IMR-90 (cell line): ENCODE measurements at regions not wholly inside any gene's neighbourhood (a gene's known extent, or its start where the extent isn't known, plus 50 kb on each side); places are given as distances from the start of the nearest gene placed in this dataset.

ENCODE experiments used
- ATAC-seq: fragments of 200-7000 bp; cut with Tn5 transposase; 2 replicates; pipeline ENCODE4 v1.9.1; 2020; ENCODE audit warnings: low read depth, mild to moderate bottlenecking, moderate library complexity
- BruUV-seq: library from RNA; stranded (reverse); fragments of 400-500 nt; replicated peaks from 2 replicates; lab custom pipeline; 2021; lab: Mats Ljungman, UMichigan
- CTCF ChIA-PET: fragments of 300-600 bp; formaldehyde crosslinking; extraction: SDS; loops from one replicate; lab custom pipeline; 2021; ENCODE audit warnings: antibody characterized with exemption; lab: Yijun Ruan, JAX
- POLR2A ChIA-PET: fragments of 300-600 bp; sonication (Branson Sonifier 250); formaldehyde crosslinking; loops from one replicate; lab custom pipeline; 2022; ENCODE audit warnings: antibody characterized with exemption; ENCODE audit not compliant: unreplicated experiment; lab: Charles Lee
- DNase-seq: peaks from one replicate; pipeline ENCODE4 v3.0.0; 2013
- H2AFZ ChIP-seq: replicated peaks from 2 replicates; pipeline ENCODE3; 2013; ENCODE audit warnings: low read length, mild to moderate bottlenecking; ENCODE audit not compliant: poor library complexity
- H2AK5ac ChIP-seq: 2 replicates; pipeline ENCODE4 v1.6.1; 2013; ENCODE audit warnings: low read depth, low read length, inconsistent platforms
- H2AK9ac ChIP-seq: replicated peaks from 2 replicates; pipeline ENCODE3; 2013; ENCODE audit warnings: mild to moderate bottlenecking, low read depth, low read length, moderate library complexity; ENCODE audit not compliant: poor library complexity
- H2BK120ac ChIP-seq: 2 replicates; pipeline ENCODE4 v1.6.1; 2013; ENCODE audit warnings: low read depth, low read length, inconsistent platforms
- H2BK15ac ChIP-seq: 3 replicates; pipeline ENCODE4 v1.6.1; 2013; ENCODE audit warnings: low read depth, low read length, inconsistent platforms
- H2BK20ac ChIP-seq: 2 replicates; pipeline ENCODE4 v1.6.1; 2013; ENCODE audit warnings: low read depth, mild to moderate bottlenecking, inconsistent platforms, low read length, moderate library complexity
- H2BK5ac ChIP-seq: 2 replicates; pipeline ENCODE4 v1.6.1; 2013; ENCODE audit warnings: mild to moderate bottlenecking, low read depth, low read length, inconsistent platforms; ENCODE audit not compliant: poor library complexity, severe bottlenecking
- H3K14ac ChIP-seq: replicated peaks from 2 replicates; pipeline ENCODE4 v1.6.1; 2013; ENCODE audit warnings: low read depth, low read length, inconsistent platforms
- H3K18ac ChIP-seq: 2 replicates; pipeline ENCODE4 v1.6.1; 2013; ENCODE audit warnings: low read depth, low read length, control low read depth
- H3K23ac ChIP-seq: 2 replicates; pipeline ENCODE4 v1.6.1; 2013; ENCODE audit warnings: low read depth, low read length, inconsistent platforms
- H3K27ac ChIP-seq: 2 replicates; pipeline ENCODE4 v1.5.1; 2013; ENCODE audit warnings: mild to moderate bottlenecking, control low read depth, low read length; ENCODE audit not compliant: insufficient read depth
- H3K27me3 ChIP-seq: 2 replicates; pipeline ENCODE4 v1.6.1; 2013; ENCODE audit warnings: low read length; ENCODE audit not compliant: control insufficient read depth, insufficient read depth
- H3K36me3 ChIP-seq: 2 replicates; pipeline ENCODE4 v1.6.1; 2013; ENCODE audit warnings: low read length, mixed read lengths; ENCODE audit not compliant: control insufficient read depth, insufficient read depth
- H3K4ac ChIP-seq: 2 replicates; pipeline ENCODE4 v1.6.1; 2013; ENCODE audit warnings: low read depth, low read length, inconsistent platforms
- H3K4me1 ChIP-seq: 2 replicates; pipeline ENCODE4 v1.6.1; 2013; ENCODE audit warnings: low read length, mixed read lengths; ENCODE audit not compliant: control insufficient read depth, insufficient read depth
- H3K4me2 ChIP-seq: 2 replicates; pipeline ENCODE4 v1.6.1; 2013; ENCODE audit warnings: low read depth, mild to moderate bottlenecking, control low read depth, low read length, moderate library complexity
- H3K4me3 ChIP-seq: 2 replicates; pipeline ENCODE4 v1.5.1; 2013; ENCODE audit warnings: low read depth, mild to moderate bottlenecking, control low read depth, low read length, moderate library complexity; ENCODE audit not compliant: insufficient read depth
- H3K56ac ChIP-seq: 2 replicates; pipeline ENCODE4 v1.6.1; 2013; ENCODE audit warnings: low read length, inconsistent platforms; ENCODE audit not compliant: insufficient read depth; ENCODE audit errors: extremely low read depth
- H3K79me1 ChIP-seq, 2 experiments: 2 replicates each; pipeline ENCODE4 v1.6.1; 2013; ENCODE audit warnings: low read length in 2 of 2, inconsistent platforms in 1 of 2, low read depth in 1 of 2
- H3K9ac ChIP-seq: 2 replicates; pipeline ENCODE4 v1.6.1; 2013; ENCODE audit warnings: low read depth, low read length, control low read depth
- H3K9me1 ChIP-seq: 2 replicates; pipeline ENCODE4 v1.6.1; 2013; ENCODE audit warnings: low read length, inconsistent platforms; ENCODE audit not compliant: insufficient read depth
- H3K9me3 ChIP-seq: 2 replicates; pipeline ENCODE4 v1.6.1; 2013; ENCODE audit warnings: low read length; ENCODE audit not compliant: control insufficient read depth, insufficient read depth
- H4K20me1 ChIP-seq: 2 replicates; pipeline ENCODE4 v1.6.1; 2013; ENCODE audit warnings: low read length, inconsistent platforms; ENCODE audit not compliant: insufficient read depth
- H4K5ac ChIP-seq: 2 replicates; pipeline ENCODE4 v1.6.1; 2013; ENCODE audit warnings: mild to moderate bottlenecking, low read depth, low read length, control low read depth
- H4K8ac ChIP-seq, 2 experiments: 2 replicates each; pipeline ENCODE4 v1.6.1; 2013; ENCODE audit warnings: low read depth in 2 of 2, low read length in 2 of 2, control low read depth in 1 of 2, inconsistent platforms in 1 of 2
- H4K91ac ChIP-seq: 2 replicates; pipeline ENCODE4 v1.6.1; 2013; ENCODE audit warnings: low read depth, low read length, inconsistent platforms; ENCODE audit not compliant: insufficient read depth
- BHLHE40 ChIP-seq: fragments of 150-350 bp; IDR thresholded peaks from 2 replicates; pipeline ENCODE4 v1.6.1; 2016; ENCODE audit warnings: mild to moderate bottlenecking, low read depth, low read length
- CHD1 ChIP-seq: IDR thresholded peaks from 2 replicates; pipeline ENCODE4 v1.6.1; 2012; ENCODE audit warnings: low read depth, low read length, improper control_type of control experiment
- MAFK ChIP-seq: IDR thresholded peaks from 2 replicates; pipeline ENCODE4 v1.6.1; 2012; ENCODE audit warnings: low read depth, low read length, improper control_type of control experiment
- RAD21 ChIP-seq: IDR thresholded peaks from 2 replicates; pipeline ENCODE4 v1.6.1; 2012; ENCODE audit warnings: low read length, improper control_type of control experiment
- RCOR1 ChIP-seq: IDR thresholded peaks from 2 replicates; pipeline ENCODE4 v1.6.1; 2012; ENCODE audit warnings: mild to moderate bottlenecking, low read length, improper control_type of control experiment; ENCODE audit not compliant: insufficient replicate concordance
- WGBS, 2 experiments: methylation state at CpG; one replicate each; pipeline versions ENCODE4 v1.1.5 to v1.1.7; 2013; ENCODE audit warnings: missing lambda C conversion rate in 2 of 2; ENCODE audit not compliant: insufficient read length in 1 of 2; ENCODE audit errors: extremely low coverage in 2 of 2; 5-methylcytosine and 5-hydroxymethylcytosine counted together
- dilution Hi-C: fragments of 300-500 bp; cut with HindIII; formaldehyde crosslinking; loops from one replicate; pipeline ENCODE4 v1.14.3; 2018; ENCODE audit warnings: low sequenced_read_pairs; ENCODE audit not compliant: unreplicated experiment
- in situ Hi-C: fragments of 300-500 bp; cut with MboI; formaldehyde crosslinking; loops from 3 replicates; pipeline ENCODE4 v1.14.3; 2019; ENCODE audit warnings: low sequenced_read_pairs, inconsistent platforms, mixed read lengths
- intact Hi-C: fragments of 100-400 bp; cut with micrococcal nuclease; formaldehyde crosslinking; loops from 2 replicates; pipeline ENCODE4 v1.10.0; 2022

DNA sequence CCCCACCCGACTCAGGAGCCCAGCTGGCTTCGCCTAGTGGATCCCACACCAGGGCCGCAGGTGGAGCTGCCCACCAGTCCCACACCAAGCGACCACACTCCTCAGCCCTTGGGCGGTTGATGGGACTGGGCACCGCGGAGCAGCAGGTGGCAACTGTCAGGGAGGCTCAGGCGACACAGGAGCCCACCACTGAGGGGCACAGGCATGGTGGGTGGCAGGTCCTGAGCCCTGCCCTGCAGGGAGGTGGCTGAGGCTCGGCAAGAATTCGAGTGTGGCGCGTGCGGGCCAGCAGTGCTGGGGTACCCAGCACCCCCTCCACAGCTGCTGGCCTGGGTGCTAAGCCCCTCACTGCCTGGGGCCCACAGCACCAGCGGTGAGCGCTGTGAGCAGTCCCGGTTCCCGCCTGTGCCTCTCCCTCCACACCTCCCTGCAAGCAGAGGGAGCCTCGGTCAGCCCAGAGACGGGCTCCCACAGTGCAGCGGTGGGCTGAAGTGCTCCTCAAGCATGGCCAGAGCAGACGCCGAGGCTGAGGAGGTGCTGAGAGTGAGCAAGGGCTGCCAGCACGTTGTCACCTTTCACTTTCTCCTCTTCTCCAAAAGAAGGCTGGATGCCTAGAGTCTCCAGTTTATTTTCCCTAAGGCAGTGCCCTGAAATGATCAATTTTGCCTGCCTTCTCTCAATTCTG, 1440.7 kb upstream of the ZEB2 start:
- Histone ChIP-seq H2AK5ac (no peak overlapping the region), H2BK20ac (no peak overlapping the region), H3K56ac (no peak overlapping the region), H3K9ac (no peak overlapping the region), H3K36me3 (no peaks in the 10 kb centered on the region), H3K18ac (no peak overlapping the region), H4K5ac (no peak overlapping the region), H3K9me3 (peaks cover 6% of the 10 kb centered on the region), H3K4me3 (no peak overlapping the region), H4K20me1 (no peaks in the 10 kb centered on the region), H3K27me3 (no peaks in the 10 kb centered on the region), H3K14ac (no peak overlapping the region), H3K9me1 (no peaks in the 10 kb centered on the region), H3K27ac (no peak overlapping the region), H2AK9ac (no peak overlapping the region), H3K4ac (no peak overlapping the region), H3K4me2 (no peak overlapping the region), H3K23ac (no peak overlapping the region), H2BK120ac (no peak overlapping the region), H3K4me1 (no peaks in the 10 kb centered on the region), H3K79me1 (no peaks in the 10 kb centered on the region), H2AFZ (no peak overlapping the region), H2BK5ac (no peak overlapping the region), H2BK15ac (no peak overlapping the region), H4K91ac (no peak overlapping the region), H4K8ac (no peak overlapping the region)
- intact Hi-C loops (no loop called here), in situ Hi-C loops (no loop called here), dilution Hi-C loops (no loop called here)
- POLR2A ChIA-PET = no interaction called here
- no CpG with 5 or more reads among the region's 23 CpGs for WGBS, 2 experiments
- CTCF ChIA-PET = no interaction called here
- TF ChIP-seq RAD21 = no peak
- TF ChIP-seq BHLHE40 = no peak
- no peak for TF ChIP-seq RCOR1
- no peak for TF ChIP-seq CHD1
- no peak for TF ChIP-seq MAFK
- no peak for DNase-seq
- ATAC-seq = no peak
- BruUV-seq = no TSS peak
